ENCODE measurements at regions not wholly inside any gene's neighbourhood (a gene's known extent, or its start where the extent isn't known, plus 50 kb on each side); places are given as distances from the start of the nearest gene placed in this dataset.

DNA sequence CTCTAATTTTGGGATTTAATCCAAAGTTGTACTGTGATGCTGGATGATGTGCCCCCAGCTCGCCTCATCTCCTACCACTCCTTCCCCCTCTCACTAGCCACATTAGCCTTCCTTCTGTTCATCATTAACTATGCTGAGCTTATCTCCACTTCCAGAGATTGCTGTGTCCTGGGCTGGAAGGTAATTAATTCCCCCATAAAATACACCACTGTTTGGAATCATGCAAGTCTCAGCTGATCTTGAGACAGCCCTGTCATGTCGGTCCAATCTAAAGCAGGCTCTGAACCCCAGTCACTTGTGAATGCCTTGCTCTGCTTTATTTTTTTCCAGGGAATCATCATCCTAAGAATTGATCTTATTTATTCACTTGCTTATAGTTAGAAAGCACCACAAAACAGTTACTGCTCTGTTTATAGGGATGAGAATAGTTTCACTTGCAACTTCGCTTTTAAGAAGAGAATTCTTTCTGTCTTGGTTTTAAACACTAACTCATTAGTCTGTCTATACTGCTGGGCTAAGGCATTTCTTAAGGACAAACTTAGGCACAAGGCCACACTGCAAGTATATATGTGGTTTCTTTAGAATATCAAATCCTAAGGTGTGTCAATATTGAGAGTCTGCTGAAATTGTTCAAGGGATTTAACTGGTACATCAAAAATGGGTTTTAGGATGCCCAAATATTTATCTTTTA lies 341.1 kb upstream of the SEMA3A start:
- no peak overlapping the region for H3K4me3 ChIP-seq (ENCODE audit: low read depth, low read length)
- no peaks in the 10 kb centered on the region for H3K9me3 Mint-ChIP-seq (ENCODE audit: unreplicated experiment)
- POLR2A ChIA-PET: no interaction called here
- no peaks in the 10 kb centered on the region for H3K36me3 Mint-ChIP-seq (ENCODE audit: insufficient read depth, unreplicated experiment)
- no peaks in the 10 kb centered on the region for H3K36me3 ChIP-seq (ENCODE audit: control insufficient read depth, insufficient read depth, low read length)
- H3K27me3 Mint-ChIP-seq (ENCODE audit: insufficient read depth, unreplicated experiment): no peaks in the 10 kb centered on the region
- DNase-seq: no peak
- no peak overlapping the region for H3K4me3 Mint-ChIP-seq (ENCODE audit: unreplicated experiment)
- CTCF ChIA-PET: no interaction called here
- intact Hi-C loops (cut with micrococcal nuclease; ENCODE audit: unreplicated experiment): no loop called here
- H3K27ac Mint-ChIP-seq (ENCODE audit: unreplicated experiment): peak overlapping the region; percentile 9
- peaks cover 34% of the 10 kb centered on the region for H3K4me1 Mint-ChIP-seq (ENCODE audit: low read depth, unreplicated experiment)
- H3K9me3 ChIP-seq: no peaks in the 10 kb centered on the region
- TF ChIP-seq CTCF (IDR thresholded peaks at IDR 0.05; ENCODE audit: insufficient read depth in 1 of 2, low read depth in 1 of 2, low read length in 1 of 2, severe bottlenecking in 1 of 2, unreplicated experiment in 1 of 2): no peak
- peaks cover 26% of the 10 kb centered on the region for H3K4me1 ChIP-seq
- no peaks in the 10 kb centered on the region for H3K27me3 ChIP-seq (replicated peaks; ENCODE audit: control insufficient read depth, insufficient read depth, low read length)
- no TSS peak for BruUV-seq (replicated peaks)

GRCh38 chr7:84533182-84533581 lies 338.6 kb upstream of the SEMA3A start:
- no peak for DNase-seq
- Histone ChIP-seq H3K27me3 (replicated peaks; ENCODE audit: control insufficient read depth, insufficient read depth, low read length) (no peaks in the 10 kb centered on the region), H3K4me1 (peaks cover 44% of the 10 kb centered on the region), H3K36me3 (ENCODE audit: control insufficient read depth, insufficient read depth, low read length) (no peaks in the 10 kb centered on the region), H3K4me3 (ENCODE audit: low read depth, low read length) (no peak overlapping the region), H3K9me3 (no peaks in the 10 kb centered on the region)
- no peak for TF ChIP-seq CTCF (IDR thresholded peaks at IDR 0.05; ENCODE audit: insufficient read depth in 1 of 2, low read depth in 1 of 2, low read length in 1 of 2, severe bottlenecking in 1 of 2, unreplicated experiment in 1 of 2)
- BruUV-seq (replicated peaks): no TSS peak
- H3K27me3 Mint-ChIP-seq (ENCODE audit: insufficient read depth, unreplicated experiment): no peaks in the 10 kb centered on the region
- H3K27ac Mint-ChIP-seq (ENCODE audit: unreplicated experiment): no peak overlapping the region
- intact Hi-C loops (cut with micrococcal nuclease; ENCODE audit: unreplicated experiment): no loop called here
- peaks cover 6% of the 10 kb centered on the region for H3K36me3 Mint-ChIP-seq (ENCODE audit: insufficient read depth, unreplicated experiment)
- ChIA-PET CTCF (no interaction called here), POLR2A (no interaction called here)
- no peak overlapping the region for H3K4me3 Mint-ChIP-seq (ENCODE audit: unreplicated experiment)
- H3K4me1 Mint-ChIP-seq (ENCODE audit: low read depth, unreplicated experiment): peaks cover 57% of the 10 kb centered on the region
- H3K9me3 Mint-ChIP-seq (ENCODE audit: unreplicated experiment): no peaks in the 10 kb centered on the region

GRCh38 chr7:84532196-84532595 lies 337.6 kb upstream of the SEMA3A start:
- Histone ChIP-seq H3K4me3 (ENCODE audit: low read depth, low read length) (no peak overlapping the region), H3K27me3 (replicated peaks; ENCODE audit: control insufficient read depth, insufficient read depth, low read length) (no peaks in the 10 kb centered on the region), H3K36me3 (ENCODE audit: control insufficient read depth, insufficient read depth, low read length) (no peaks in the 10 kb centered on the region), H3K9me3 (no peaks in the 10 kb centered on the region), H3K4me1 (peaks cover 45% of the 10 kb centered on the region)
- Mint-ChIP-seq H3K27ac (ENCODE audit: unreplicated experiment) (no peak overlapping the region), H3K4me3 (ENCODE audit: unreplicated experiment) (no peak overlapping the region), H3K4me1 (ENCODE audit: low read depth, unreplicated experiment) (peaks cover 57% of the 10 kb centered on the region), H3K9me3 (ENCODE audit: unreplicated experiment) (no peaks in the 10 kb centered on the region), H3K27me3 (ENCODE audit: insufficient read depth, unreplicated experiment) (no peaks in the 10 kb centered on the region), H3K36me3 (ENCODE audit: insufficient read depth, unreplicated experiment) (peaks cover 6% of the 10 kb centered on the region)
- TF ChIP-seq CTCF (IDR thresholded peaks at IDR 0.05; ENCODE audit: insufficient read depth in 1 of 2, low read depth in 1 of 2, low read length in 1 of 2, severe bottlenecking in 1 of 2, unreplicated experiment in 1 of 2): no peak
- no peak for DNase-seq
- CTCF ChIA-PET: no interaction called here
- intact Hi-C loops (cut with micrococcal nuclease; ENCODE audit: unreplicated experiment): no loop called here
- BruUV-seq (replicated peaks): no TSS peak
- POLR2A ChIA-PET: no interaction called here

Measured in Caco-2 (cell line).